ENCODE measurements at regions not wholly inside any gene's neighbourhood (a gene's known extent, or its start where the extent isn't known, plus 50 kb on each side); places are given as distances from the start of the nearest gene placed in this dataset.
"Not testable (repeated sequence)": the region's sequence is repeated elsewhere in the genome, so short reads cannot be mapped to it uniquely, and the experiment has no call there.

GRCh38 chr2:89784960-89785359 is 1093.5 kb downstream of the RPIA start:
- Histone ChIP-seq H3K4me1 (ENCODE audit: low read depth, poor library complexity, severe bottlenecking) (no peaks in the 10 kb centered on the region), H3K4me2 (no peak overlapping the region), H2AFZ (ENCODE audit: low read depth) (no peak overlapping the region), H3K27ac (no peak overlapping the region), H3K27me3 (ENCODE audit: insufficient read depth, low read depth) (no peaks in the 10 kb centered on the region), H3K4me3 (IDR thresholded peaks at IDR 0.05; ENCODE audit: insufficient read depth, low read depth, low read length) (no peak overlapping the region), H3K36me3 (ENCODE audit: insufficient read depth) (no peaks in the 10 kb centered on the region), H4K20me1 (ENCODE audit: insufficient read depth) (no peaks in the 10 kb centered on the region), H3K79me2 (ENCODE audit: insufficient read depth, low read depth) (no peaks in the 10 kb centered on the region), H3K9ac (no peak overlapping the region)
- no peak for TF ChIP-seq CTCF (conservative IDR thresholded peaks at IDR 0.05; ENCODE audit: low read depth, low read length)

- not testable (repeated sequence) for H4K20me1 ChIP-seq (ENCODE audit: insufficient read depth); H3K4me2 ChIP-seq; H2AFZ ChIP-seq (ENCODE audit: low read depth); H3K4me1 ChIP-seq (ENCODE audit: low read depth, poor library complexity, severe bottlenecking); H3K27ac ChIP-seq; H3K36me3 ChIP-seq (ENCODE audit: insufficient read depth); H3K79me2 ChIP-seq (ENCODE audit: insufficient read depth, low read depth); H3K27me3 ChIP-seq (ENCODE audit: insufficient read depth, low read depth); H3K4me3 ChIP-seq (IDR thresholded peaks at IDR 0.05; ENCODE audit: insufficient read depth, low read depth, low read length); H3K9ac ChIP-seq
Observed at GRCh38 chr2:89785528-89785927, 1094.1 kb downstream of the RPIA start.

- H3K4me2 ChIP-seq; H3K36me3 ChIP-seq (ENCODE audit: insufficient read depth); H4K20me1 ChIP-seq (ENCODE audit: insufficient read depth); H3K4me1 ChIP-seq (ENCODE audit: low read depth, poor library complexity, severe bottlenecking); H2AFZ ChIP-seq (ENCODE audit: low read depth); H3K79me2 ChIP-seq (ENCODE audit: insufficient read depth, low read depth); H3K9ac ChIP-seq; H3K4me3 ChIP-seq (IDR thresholded peaks at IDR 0.05; ENCODE audit: insufficient read depth, low read depth, low read length); H3K27me3 ChIP-seq (ENCODE audit: insufficient read depth, low read depth); H3K27ac ChIP-seq: not testable (repeated sequence)
Observed at GRCh38 chr2:89786642-89787041, 1095.2 kb downstream of the RPIA start.

GRCh38 chr2:89795530-89795929 is 1104.1 kb downstream of the RPIA start:
- not testable (repeated sequence) for H3K4me3 ChIP-seq (IDR thresholded peaks at IDR 0.05; ENCODE audit: insufficient read depth, low read depth, low read length); H3K79me2 ChIP-seq (ENCODE audit: insufficient read depth, low read depth); H3K27ac ChIP-seq; H3K4me1 ChIP-seq (ENCODE audit: low read depth, poor library complexity, severe bottlenecking); H2AFZ ChIP-seq (ENCODE audit: low read depth); H3K9ac ChIP-seq; H3K36me3 ChIP-seq (ENCODE audit: insufficient read depth); H3K27me3 ChIP-seq (ENCODE audit: insufficient read depth, low read depth); H3K4me2 ChIP-seq; H4K20me1 ChIP-seq (ENCODE audit: insufficient read depth)

- Histone ChIP-seq H3K9ac (no peak overlapping the region), H3K4me2 (no peak overlapping the region), H3K27me3 (ENCODE audit: insufficient read depth, low read depth) (no peaks in the 10 kb centered on the region), H3K36me3 (ENCODE audit: insufficient read depth) (no peaks in the 10 kb centered on the region), H2AFZ (ENCODE audit: low read depth) (no peak overlapping the region), H3K4me1 (ENCODE audit: low read depth, poor library complexity, severe bottlenecking) (no peaks in the 10 kb centered on the region), H3K27ac (no peak overlapping the region), H4K20me1 (ENCODE audit: insufficient read depth) (no peaks in the 10 kb centered on the region), H3K4me3 (IDR thresholded peaks at IDR 0.05; ENCODE audit: insufficient read depth, low read depth, low read length) (no peak overlapping the region), H3K79me2 (ENCODE audit: insufficient read depth, low read depth) (no peaks in the 10 kb centered on the region)
- TF ChIP-seq CTCF (conservative IDR thresholded peaks at IDR 0.05; ENCODE audit: low read depth, low read length): no peak
Observed at GRCh38 chr2:89797320-89798038, 1106.0 kb downstream of the RPIA start.

- not testable (repeated sequence) for H4K20me1 ChIP-seq (ENCODE audit: insufficient read depth); H3K27me3 ChIP-seq (ENCODE audit: insufficient read depth, low read depth); H3K4me3 ChIP-seq (IDR thresholded peaks at IDR 0.05; ENCODE audit: insufficient read depth, low read depth, low read length); H3K36me3 ChIP-seq (ENCODE audit: insufficient read depth); H3K27ac ChIP-seq; H3K9ac ChIP-seq; H3K4me2 ChIP-seq; H3K4me1 ChIP-seq (ENCODE audit: low read depth, poor library complexity, severe bottlenecking); H2AFZ ChIP-seq (ENCODE audit: low read depth); H3K79me2 ChIP-seq (ENCODE audit: insufficient read depth, low read depth)
Observed at GRCh38 chr2:89801207-89801606, 1109.7 kb downstream of the RPIA start.

- not testable (repeated sequence) for H4K20me1 ChIP-seq (ENCODE audit: insufficient read depth); H3K36me3 ChIP-seq (ENCODE audit: insufficient read depth); H3K4me2 ChIP-seq; H2AFZ ChIP-seq (ENCODE audit: low read depth); H3K27me3 ChIP-seq (ENCODE audit: insufficient read depth, low read depth); H3K79me2 ChIP-seq (ENCODE audit: insufficient read depth, low read depth); H3K4me1 ChIP-seq (ENCODE audit: low read depth, poor library complexity, severe bottlenecking); H3K4me3 ChIP-seq (IDR thresholded peaks at IDR 0.05; ENCODE audit: insufficient read depth, low read depth, low read length); H3K9ac ChIP-seq; H3K27ac ChIP-seq
Observed at GRCh38 chr2:89806363-89806762, 1114.9 kb downstream of the RPIA start.
